Aorta (tissue), 5 donors: ENCODE measurements at regions not wholly inside any gene's neighbourhood (a gene's known extent, or its start where the extent isn't known, plus 50 kb on each side); places are given as distances from the start of the nearest gene placed in this dataset.
"Not testable (repeated sequence)": the region's sequence is repeated elsewhere in the genome, so short reads cannot be mapped to it uniquely, and the experiment has no call there.

Source experiments
- ATAC-seq: fragments of 200-7000 bp; cut with Tn5 transposase; one replicate; pipeline ENCODE4 v1.9.1; 2022; ENCODE audit warnings: moderate library complexity; ENCODE audit not compliant: low FRiP score
- DNase-seq, 2 donors: peaks; one replicate each; pipeline ENCODE4 v3.0.0-alpha.2; 2020
- H3K27ac ChIP-seq, 2 donors: one replicate each; pipeline ENCODE4 v1.5.1; 2013; ENCODE audit warnings: low read length in 2 of 2, mild to moderate bottlenecking in 2 of 2, moderate library complexity in 2 of 2, control low read depth in 1 of 2, inconsistent platforms in 1 of 2, low read depth in 1 of 2
- H3K27me3 ChIP-seq, 2 donors: one replicate each; pipeline ENCODE4 v1.6.1; 2013; ENCODE audit warnings: control low read depth in 1 of 2, low read length in 1 of 2, mild to moderate bottlenecking in 1 of 2, moderate library complexity in 1 of 2; ENCODE audit not compliant: insufficient read depth in 2 of 2, control insufficient read depth in 1 of 2
- H3K36me3 ChIP-seq, 2 donors: one replicate each; pipeline ENCODE4 v1.6.1; 2013; ENCODE audit warnings: control low read depth in 1 of 2, low read length in 1 of 2, mild to moderate bottlenecking in 1 of 2; ENCODE audit not compliant: insufficient read depth in 2 of 2, control insufficient read depth in 1 of 2
- H3K4me1 ChIP-seq, 2 donors: one replicate each; pipeline ENCODE4 v1.6.1; 2013; ENCODE audit warnings: low read length in 2 of 2, control low read depth in 1 of 2, mild to moderate bottlenecking in 1 of 2, moderate library complexity in 1 of 2; ENCODE audit not compliant: insufficient read depth in 2 of 2, control insufficient read depth in 1 of 2
- H3K4me3 ChIP-seq, 2 donors: one replicate each; pipeline ENCODE4 v1.5.1; 2013; ENCODE audit warnings: low read length in 2 of 2, control low read depth in 1 of 2, mild to moderate bottlenecking in 1 of 2
- H3K9me3 ChIP-seq: one replicate; pipeline ENCODE4 v1.6.1; 2013; ENCODE audit warnings: mild to moderate bottlenecking, low read length; ENCODE audit not compliant: control insufficient read depth
- WGBS, 2 donors: extraction: QIAGEN DNeasy Blood & Tissue Kit; methylation state at CpG; one replicate each; pipeline ENCODE4 v1.1.7; 2013; 5-methylcytosine and 5-hydroxymethylcytosine counted together
- intact Hi-C, 2 donors: fragments of 100-400 bp; cut with DNase I; formaldehyde crosslinking; loops; one replicate each; pipeline versions ENCODE4 v1.14.2 to v1.15.0; 2022
- donor health status: healthy with polysubstance abuse.
- donor health status: Bipolar disorder and iron deficiency.
- donor health status: DM: no; HTN: no; CAD: no.
- donor health status: DM: no; HTN: no; CAD: no.
- donor health status: DM: yes; HTN: yes; CAD: no.

DNA sequence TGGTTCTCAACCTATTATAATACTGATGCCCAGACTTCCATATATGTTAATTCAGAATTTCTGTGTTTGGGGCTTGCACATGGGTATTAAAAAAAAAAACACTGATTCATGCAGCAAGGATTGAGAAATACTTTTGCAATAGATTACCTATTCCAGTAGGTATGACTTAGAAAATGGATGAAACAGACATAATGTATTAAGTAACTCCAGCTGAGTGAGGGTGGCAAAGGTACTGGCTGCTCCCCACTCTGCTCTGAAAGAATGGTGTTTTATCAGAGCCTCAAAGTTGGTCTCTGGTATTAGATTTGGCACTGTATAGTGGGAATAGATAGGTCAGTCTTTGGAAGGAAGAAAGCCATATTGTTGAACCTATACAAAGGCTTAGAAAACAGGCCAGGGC lies 234.3 kb upstream of the FOLH1 start:
- no peak overlapping the region for H3K4me3 ChIP-seq
- intact Hi-C loops, result no loop called here
- ATAC-seq, result peak; percentile 33

GRCh38 chr11:49439901-49440300 lies 231.5 kb upstream of the FOLH1 start:
- H3K27me3 ChIP-seq, ATAC-seq, H3K36me3 ChIP-seq, H3K9me3 ChIP-seq, H3K27ac ChIP-seq, H3K4me3 ChIP-seq, H3K4me1 ChIP-seq, intact Hi-C loops, DNase-seq: not testable (repeated sequence)

More for the DNA sequence above, 234.3 kb upstream of the FOLH1 start:
- Histone ChIP-seq H3K27me3 (no peaks in the 10 kb centered on the region), H3K27ac (no peak overlapping the region), H3K36me3 (no peaks in the 10 kb centered on the region), H3K9me3 (no peaks in the 10 kb centered on the region), H3K4me1 (no peaks in the 10 kb centered on the region)
- no peak for DNase-seq

- H3K4me3 ChIP-seq, H3K27me3 ChIP-seq, H3K36me3 ChIP-seq, H3K27ac ChIP-seq, H3K9me3 ChIP-seq, intact Hi-C loops, ATAC-seq, H3K4me1 ChIP-seq: not testable (repeated sequence)
- peak in 1 of 2 donors; percentile 39 for DNase-seq
- 83 to 85% methylated on average over 42 to 49 of the region's 49 CpGs for WGBS, 2 donors
Measured at GRCh38 chr11:49434308-49434707, 225.9 kb upstream of the FOLH1 start.

- intact Hi-C loops, result no loop called here
- 72 to 83% methylated on average over 1 of the region's 1 CpG for WGBS, 2 donors
Measured at GRCh38 chr11:49432242-49432848, 223.9 kb upstream of the FOLH1 start.

GRCh38 chr11:49424136-49424535 lies 215.7 kb upstream of the FOLH1 start:
- DNase-seq, result no peak
- ATAC-seq, result no peak
- Histone ChIP-seq H3K27ac (no peak overlapping the region), H3K4me3 (no peak overlapping the region), H3K4me1 (no peaks in the 10 kb centered on the region), H3K36me3 (no peaks in the 10 kb centered on the region), H3K9me3 (no peaks in the 10 kb centered on the region), H3K27me3 (no peaks in the 10 kb centered on the region)
- intact Hi-C loops, result no loop called here
- WGBS, 2 donors, result 50 to 67% methylated on average over 3 of the region's 3 CpGs

More at GRCh38 chr11:49432242-49432848, 223.9 kb upstream of the FOLH1 start:
- H3K27ac ChIP-seq, result no peak overlapping the region
- no peaks in the 10 kb centered on the region for H3K4me1 ChIP-seq
- no peaks in the 10 kb centered on the region for H3K36me3 ChIP-seq
- H3K4me3 ChIP-seq, result no peak overlapping the region
- ATAC-seq, result no peak
- H3K27me3 ChIP-seq, result no peaks in the 10 kb centered on the region
- DNase-seq, result no peak
- H3K9me3 ChIP-seq, result no peaks in the 10 kb centered on the region

DNA sequence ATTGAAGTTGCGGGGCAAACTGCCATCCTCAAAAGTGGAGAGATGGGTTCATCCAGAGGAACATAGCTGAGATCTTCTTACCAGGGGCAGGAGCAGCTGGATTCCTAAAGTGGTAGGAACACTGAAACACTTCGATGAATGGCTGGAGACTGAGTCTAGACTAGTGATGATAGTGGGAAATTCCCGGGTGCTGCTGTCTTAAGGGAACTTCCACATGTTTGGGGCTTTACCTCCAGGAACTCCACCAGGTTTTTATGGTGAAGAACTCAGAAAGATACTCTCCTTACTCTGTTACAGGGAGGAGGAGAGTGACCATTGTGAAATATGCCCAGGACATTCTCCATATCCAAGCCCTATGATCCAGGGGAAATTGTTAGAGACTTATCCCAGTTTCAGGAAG lies 210.5 kb upstream of the FOLH1 start:
- intact Hi-C loops, H3K9me3 ChIP-seq, H3K4me3 ChIP-seq, H3K27ac ChIP-seq, H3K36me3 ChIP-seq, ATAC-seq, DNase-seq, H3K4me1 ChIP-seq, H3K27me3 ChIP-seq: not testable (repeated sequence)
- WGBS, 2 donors, result 82% methylated on average over 3 of the region's 3 CpGs

- Histone ChIP-seq H3K4me3 (no peak overlapping the region), H3K9me3 (no peaks in the 10 kb centered on the region), H3K27me3 (no peaks in the 10 kb centered on the region), H3K4me1 (no peaks in the 10 kb centered on the region), H3K27ac (no peak overlapping the region), H3K36me3 (no peaks in the 10 kb centered on the region)
- intact Hi-C loops, result no loop called here
- WGBS, 2 donors, result 87 to 89% methylated on average over 14 of the region's 14 CpGs
- ATAC-seq, result peak; percentile 41
- DNase-seq, result no peak
Measured at GRCh38 chr11:49405743-49406142, 197.3 kb upstream of the FOLH1 start.

DNA sequence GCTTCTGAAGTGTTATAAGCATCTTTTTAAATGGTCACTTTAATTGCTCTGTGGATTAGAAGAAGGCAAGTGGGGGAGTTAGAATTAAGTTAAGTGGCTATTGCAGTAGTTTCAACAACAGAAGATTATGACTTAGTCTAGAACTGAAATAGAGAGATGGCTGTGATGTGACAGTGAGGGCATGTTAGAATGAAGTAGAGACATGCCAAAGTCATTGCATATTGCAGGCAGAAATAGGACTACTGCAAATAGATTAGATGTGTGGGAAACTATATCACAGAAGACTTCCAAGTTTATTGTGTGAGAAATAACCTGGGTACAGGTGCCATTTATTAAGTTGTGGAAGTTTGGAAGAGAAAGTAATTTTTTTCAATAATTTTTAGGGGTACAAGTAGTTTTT lies 187.4 kb upstream of the FOLH1 start:
- DNase-seq, intact Hi-C loops, H3K27me3 ChIP-seq, ATAC-seq, H3K36me3 ChIP-seq, H3K4me3 ChIP-seq, H3K4me1 ChIP-seq, H3K9me3 ChIP-seq, H3K27ac ChIP-seq: not testable (repeated sequence)

GRCh38 chr11:49390362-49390761 lies 182.0 kb upstream of the FOLH1 start:
- H3K27ac ChIP-seq, H3K4me1 ChIP-seq, H3K9me3 ChIP-seq, ATAC-seq, H3K4me3 ChIP-seq, intact Hi-C loops, DNase-seq, H3K27me3 ChIP-seq, H3K36me3 ChIP-seq: not testable (repeated sequence)
- 67 to 69% methylated on average over 5 of the region's 5 CpGs for whole genome bisulfite sequencing, 2 donors
